ENCODE measurements at regions not wholly inside any gene's neighbourhood (a gene's known extent, or its start where the extent isn't known, plus 50 kb on each side); places are given as distances from the start of the nearest gene placed in this dataset.

DNA sequence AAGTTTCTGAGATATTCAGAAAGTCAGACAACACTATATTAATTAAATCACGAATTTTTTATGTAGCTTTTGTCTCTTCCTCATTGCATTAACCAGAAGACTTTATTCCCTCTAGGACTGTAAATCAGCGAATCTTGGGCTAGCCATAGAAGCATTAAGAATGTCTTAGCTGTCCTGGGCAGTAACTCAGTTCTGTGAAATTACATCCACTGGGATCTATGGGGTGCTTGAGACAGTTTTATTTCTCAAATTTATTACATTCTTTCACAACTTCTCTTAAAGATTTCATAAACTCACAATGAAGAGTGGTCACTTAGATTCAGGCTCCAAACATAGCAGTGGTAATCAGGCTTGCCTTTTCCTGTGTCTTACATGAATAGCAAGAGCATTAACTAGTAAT, 1153.4 kb downstream of the CDH8 start:
- 2% methylated on average over 2 of the region's 2 CpGs for WGBS (ENCODE audit: low lambda C conversion rate)
- Histone ChIP-seq H3K4me3 (ENCODE audit: low read depth in 2 of 2, low read length in 1 of 2) (no peak overlapping the region), H3F3A (replicated peaks; ENCODE audit: insufficient read depth) (no peaks in the 10 kb centered on the region), H4K20me1 (ENCODE audit: insufficient read depth) (no peaks in the 10 kb centered on the region), H3K27ac (ENCODE audit: low read depth in 2 of 2, low read length in 1 of 2) (no peak overlapping the region), H3K9ac (no peak overlapping the region), H3K4me2 (no peak overlapping the region), H2AFZ (ENCODE audit: low read depth) (no peak overlapping the region), H3K36me3 (replicated peaks in 1 of 2; ENCODE audit: control insufficient read depth in 1 of 2, insufficient read depth in 2 of 2, low read length in 1 of 2) (no peaks in the 10 kb centered on the region), H3K27me3 (ENCODE audit: insufficient read depth) (no peaks in the 10 kb centered on the region), H3K9me2 (no peaks in the 10 kb centered on the region), H3K4me1 (ENCODE audit: control insufficient read depth in 1 of 2, insufficient read depth in 2 of 2, low read depth in 1 of 2, low read length in 1 of 2) (no peaks in the 10 kb centered on the region), H3K79me2 (ENCODE audit: insufficient read depth) (no peaks in the 10 kb centered on the region), H3K9me3 (no peaks in the 10 kb centered on the region)
- TF ChIP-seq RAD21 (IDR thresholded peaks at IDR 0.05; ENCODE audit: low read length), result no peak
- TF ChIP-seq MXI1 (IDR thresholded peaks at IDR 0.05; ENCODE audit: low read depth, low read length), result no peak
- TF ChIP-seq SIN3A (IDR thresholded peaks at IDR 0.05; ENCODE audit: borderline replicate concordance, low read depth, low read length), result no peak
- CTCF ChIA-PET, result no interaction called here
- no peak for DNase-seq
- POLR2A ChIA-PET, result no interaction called here

DNA sequence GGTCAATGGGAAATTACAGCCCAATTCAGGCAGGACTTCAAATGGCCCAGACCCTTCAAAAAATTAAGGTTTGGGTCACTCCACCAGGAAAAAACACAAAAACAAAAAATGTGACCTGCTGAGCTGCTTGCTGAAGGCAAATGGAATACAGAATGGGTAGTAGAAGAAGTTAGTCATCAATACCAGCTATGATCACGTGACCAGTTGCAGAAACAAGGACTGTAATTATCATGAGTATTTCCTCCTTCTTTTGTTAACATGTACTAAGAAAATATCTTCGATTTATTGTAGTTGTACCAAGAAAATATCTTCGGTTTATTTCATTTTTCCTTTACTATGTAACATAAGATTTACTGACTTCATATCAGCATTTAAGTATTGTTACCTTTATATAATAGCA, 1183.6 kb downstream of the CDH8 start:
- Histone ChIP-seq H3K4me2 (no peak overlapping the region), H3K4me1 (ENCODE audit: control insufficient read depth in 1 of 2, insufficient read depth in 2 of 2, low read depth in 1 of 2, low read length in 1 of 2) (no peaks in the 10 kb centered on the region), H3K9me3 (no peaks in the 10 kb centered on the region), H2AFZ (ENCODE audit: low read depth) (no peak overlapping the region), H3K27me3 (ENCODE audit: insufficient read depth) (no peaks in the 10 kb centered on the region), H3K4me3 (ENCODE audit: low read depth in 2 of 2, low read length in 1 of 2) (no peak overlapping the region), H4K20me1 (ENCODE audit: insufficient read depth) (no peaks in the 10 kb centered on the region), H3F3A (replicated peaks; ENCODE audit: insufficient read depth) (no peaks in the 10 kb centered on the region), H3K36me3 (replicated peaks in 1 of 2; ENCODE audit: control insufficient read depth in 1 of 2, insufficient read depth in 2 of 2, low read length in 1 of 2) (no peaks in the 10 kb centered on the region), H3K27ac (ENCODE audit: low read depth in 2 of 2, low read length in 1 of 2) (no peak overlapping the region), H3K9me2 (no peaks in the 10 kb centered on the region), H3K79me2 (ENCODE audit: insufficient read depth) (no peaks in the 10 kb centered on the region), H3K9ac (no peak overlapping the region)
- DNase-seq, result no peak
- 14% methylated on average over 3 of the region's 3 CpGs for WGBS (ENCODE audit: low lambda C conversion rate)
- ChIA-PET CTCF (no interaction called here), POLR2A (no interaction called here)
- TF ChIP-seq TEAD4 (IDR thresholded peaks at IDR 0.05; ENCODE audit: borderline replicate concordance, insufficient read depth) (no peak), FOXJ3 (CRISPR knock-in tag; IDR thresholded peaks at IDR 0.05) (no peak), RFX5 (IDR thresholded peaks at IDR 0.05; ENCODE audit: low read length) (no peak), GABPA (IDR thresholded peaks at IDR 0.05; ENCODE audit: low read depth) (no peak), RCOR1 (IDR thresholded peaks at IDR 0.05; ENCODE audit: low read length) (no peak), MEF2A (IDR thresholded peaks at IDR 0.05; ENCODE audit: borderline replicate concordance, low read depth) (no peak), SMC3 (IDR thresholded peaks at IDR 0.05; ENCODE audit: low read depth, low read length) (no peak), ELF1 (IDR thresholded peaks at IDR 0.05) (no peak), JUND (IDR thresholded peaks at IDR 0.05) (no peak), TAF1 (IDR thresholded peaks at IDR 0.05; ENCODE audit: borderline replicate concordance, low read depth, low read length) (no peak), SIN3A (IDR thresholded peaks at IDR 0.05; ENCODE audit: borderline replicate concordance, low read depth, low read length) (no peak), RXRA (IDR thresholded peaks at IDR 0.05; ENCODE audit: borderline replicate concordance, low read depth) (no peak), ZBTB33 (IDR thresholded peaks at IDR 0.05; ENCODE audit: borderline replicate concordance, low read depth) (no peak), EZH2phosphoT487 (IDR thresholded peaks at IDR 0.05; ENCODE audit: borderline replicate concordance, low read depth) (no peak), GATA2 (CRISPR knock-in tag; IDR thresholded peaks at IDR 0.05) (no peak), CHD2 (IDR thresholded peaks at IDR 0.05; ENCODE audit: low read length, partially characterized antibody) (no peak), FOSL2 (IDR thresholded peaks at IDR 0.05; ENCODE audit: borderline replicate concordance, low read depth) (no peak), NRF1 (IDR thresholded peaks at IDR 0.05; ENCODE audit: low read depth, low read length) (no peak)
- TF ChIP-seq, protein P1, sequence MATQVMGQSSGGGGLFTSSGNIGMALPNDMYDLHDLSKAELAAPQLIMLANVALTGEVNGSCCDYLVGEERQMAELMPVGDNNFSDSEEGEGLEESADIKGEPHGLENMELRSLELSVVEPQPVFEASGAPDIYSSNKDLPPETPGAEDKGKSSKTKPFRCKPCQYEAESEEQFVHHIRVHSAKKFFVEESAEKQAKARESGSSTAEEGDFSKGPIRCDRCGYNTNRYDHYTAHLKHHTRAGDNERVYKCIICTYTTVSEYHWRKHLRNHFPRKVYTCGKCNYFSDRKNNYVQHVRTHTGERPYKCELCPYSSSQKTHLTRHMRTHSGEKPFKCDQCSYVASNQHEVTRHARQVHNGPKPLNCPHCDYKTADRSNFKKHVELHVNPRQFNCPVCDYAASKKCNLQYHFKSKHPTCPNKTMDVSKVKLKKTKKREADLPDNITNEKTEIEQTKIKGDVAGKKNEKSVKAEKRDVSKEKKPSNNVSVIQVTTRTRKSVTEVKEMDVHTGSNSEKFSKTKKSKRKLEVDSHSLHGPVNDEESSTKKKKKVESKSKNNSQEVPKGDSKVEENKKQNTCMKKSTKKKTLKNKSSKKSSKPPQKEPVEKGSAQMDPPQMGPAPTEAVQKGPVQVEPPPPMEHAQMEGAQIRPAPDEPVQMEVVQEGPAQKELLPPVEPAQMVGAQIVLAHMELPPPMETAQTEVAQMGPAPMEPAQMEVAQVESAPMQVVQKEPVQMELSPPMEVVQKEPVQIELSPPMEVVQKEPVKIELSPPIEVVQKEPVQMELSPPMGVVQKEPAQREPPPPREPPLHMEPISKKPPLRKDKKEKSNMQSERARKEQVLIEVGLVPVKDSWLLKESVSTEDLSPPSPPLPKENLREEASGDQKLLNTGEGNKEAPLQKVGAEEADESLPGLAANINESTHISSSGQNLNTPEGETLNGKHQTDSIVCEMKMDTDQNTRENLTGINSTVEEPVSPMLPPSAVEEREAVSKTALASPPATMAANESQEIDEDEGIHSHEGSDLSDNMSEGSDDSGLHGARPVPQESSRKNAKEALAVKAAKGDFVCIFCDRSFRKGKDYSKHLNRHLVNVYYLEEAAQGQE (IDR thresholded peaks at IDR 0.05; ENCODE audit: low read depth, low read length), result no peak

All from SK-N-SH (cell line).